ENCODE measurements at regions not wholly inside any gene's neighbourhood (a gene's known extent, or its start where the extent isn't known, plus 50 kb on each side); places are given as distances from the start of the nearest gene placed in this dataset.

DNA sequence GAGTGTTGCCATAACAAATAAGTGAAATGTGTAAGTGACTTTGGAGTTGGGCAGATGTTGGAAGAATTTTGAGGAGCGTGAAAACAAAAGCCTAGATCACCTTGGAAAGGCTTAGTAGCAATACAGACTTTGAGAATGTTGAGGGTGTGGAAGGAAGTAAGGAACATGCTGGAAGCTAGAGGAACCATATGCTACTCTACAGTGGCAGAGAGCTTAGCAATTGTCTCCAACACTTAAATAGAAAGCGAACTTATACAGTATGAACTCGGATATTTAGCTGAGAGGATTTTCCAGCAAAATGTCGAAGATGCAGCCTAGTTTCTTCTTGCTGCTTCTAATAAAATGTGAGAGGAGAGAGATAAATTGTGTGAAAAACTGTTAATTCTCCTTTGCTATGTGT, 271.2 kb downstream of the ADRA2A start:
- Histone ChIP-seq H3K27me3 (ENCODE audit: insufficient read depth, low read length) (no peaks in the 10 kb centered on the region), H2AFZ (ENCODE audit: low read length) (no peak overlapping the region), H2BK15ac (ENCODE audit: low read depth, low read length) (no peak overlapping the region), H2BK5ac (ENCODE audit: insufficient read length, low read length) (no peak overlapping the region), H4K20me1 (ENCODE audit: control insufficient read depth, insufficient read depth, insufficient read length) (no peaks in the 10 kb centered on the region), H2AK5ac (ENCODE audit: insufficient read length, low read length) (no peak overlapping the region), H3K4ac (ENCODE audit: low read depth, low read length) (no peak overlapping the region), H3T11ph (ENCODE audit: low read length) (no peak overlapping the region), H3K23ac (ENCODE audit: insufficient read length, low read depth, low read length) (no peak overlapping the region), H3K9ac (ENCODE audit: extremely low read depth, insufficient read length, low read length) (no peak overlapping the region), H2BK12ac (ENCODE audit: insufficient read length, low read depth, low read length) (no peak overlapping the region), H2BK120ac (ENCODE audit: low read depth, low read length, poor library complexity, severe bottlenecking) (no peak overlapping the region), H3K27ac (ENCODE audit: insufficient read length, low read depth, low read length) (no peak overlapping the region), H4K8ac (replicated peaks; ENCODE audit: insufficient read length, low read depth, low read length) (no peak overlapping the region), H3K23me2 (ENCODE audit: insufficient read length, low read depth, low read length, poor library complexity, severe bottlenecking) (no peaks in the 10 kb centered on the region), H3K56ac (ENCODE audit: insufficient read length, low read depth, low read length) (no peak overlapping the region), H3K14ac (ENCODE audit: insufficient read depth, low read length) (no peak overlapping the region), H2BK20ac (ENCODE audit: low read depth, low read length, poor library complexity, severe bottlenecking) (no peak overlapping the region), H3K79me2 (ENCODE audit: insufficient read depth, low read length) (no peaks in the 10 kb centered on the region), H4K91ac (ENCODE audit: insufficient read length, low read depth, low read length) (no peak overlapping the region), H4K5ac (ENCODE audit: insufficient read length, low read depth, low read length) (no peak overlapping the region), H3K9me3 (ENCODE audit: control insufficient read depth, low read depth, low read length) (no peaks in the 10 kb centered on the region), H3K4me1 (ENCODE audit: insufficient read depth, low read length) (no peaks in the 10 kb centered on the region), H3K18ac (ENCODE audit: insufficient read length, low read depth, low read length) (no peak overlapping the region), H3K4me2 (ENCODE audit: insufficient read depth, insufficient read length, low read length) (no peak overlapping the region), H3K79me1 (ENCODE audit: insufficient read depth, low read depth, low read length, poor library complexity, severe bottlenecking) (no peaks in the 10 kb centered on the region)
- DNase-seq, result no peak
- no peak overlapping the region for H3K4me3 Mint-ChIP-seq
- WGBS (ENCODE audit: extremely low coverage, insufficient read length, low lambda C conversion rate), result no CpG with 5 or more reads among the region's 4 CpGs
- peaks cover 5% of the 10 kb centered on the region in 2 experiments; a peak in 4 of 5 replicates for H3K9me3 Mint-ChIP-seq
- TF ChIP-seq, protein P1, sequence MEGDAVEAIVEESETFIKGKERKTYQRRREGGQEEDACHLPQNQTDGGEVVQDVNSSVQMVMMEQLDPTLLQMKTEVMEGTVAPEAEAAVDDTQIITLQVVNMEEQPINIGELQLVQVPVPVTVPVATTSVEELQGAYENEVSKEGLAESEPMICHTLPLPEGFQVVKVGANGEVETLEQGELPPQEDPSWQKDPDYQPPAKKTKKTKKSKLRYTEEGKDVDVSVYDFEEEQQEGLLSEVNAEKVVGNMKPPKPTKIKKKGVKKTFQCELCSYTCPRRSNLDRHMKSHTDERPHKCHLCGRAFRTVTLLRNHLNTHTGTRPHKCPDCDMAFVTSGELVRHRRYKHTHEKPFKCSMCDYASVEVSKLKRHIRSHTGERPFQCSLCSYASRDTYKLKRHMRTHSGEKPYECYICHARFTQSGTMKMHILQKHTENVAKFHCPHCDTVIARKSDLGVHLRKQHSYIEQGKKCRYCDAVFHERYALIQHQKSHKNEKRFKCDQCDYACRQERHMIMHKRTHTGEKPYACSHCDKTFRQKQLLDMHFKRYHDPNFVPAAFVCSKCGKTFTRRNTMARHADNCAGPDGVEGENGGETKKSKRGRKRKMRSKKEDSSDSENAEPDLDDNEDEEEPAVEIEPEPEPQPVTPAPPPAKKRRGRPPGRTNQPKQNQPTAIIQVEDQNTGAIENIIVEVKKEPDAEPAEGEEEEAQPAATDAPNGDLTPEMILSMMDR (conservative IDR thresholded peaks at IDR 0.05), result no peak
- no peaks in the 10 kb centered on the region for H3K27me3 Mint-ChIP-seq (ENCODE audit: low read depth)
- H3K4me1 Mint-ChIP-seq, result no peaks in the 10 kb centered on the region
- H3K27ac Mint-ChIP-seq, result no peak overlapping the region
- H3K36me3 Mint-ChIP-seq (ENCODE audit: insufficient read depth in 1 of 3, low read depth in 3 of 3), result peaks cover 0 to 11% (median 0%) of the 10 kb centered on the region in 3 experiments; a peak in 1 of 7 replicates
